GM12874 (cell line): ENCODE measurements at regions not wholly inside any gene's neighbourhood (a gene's known extent, or its start where the extent isn't known, plus 50 kb on each side); places are given as distances from the start of the nearest gene placed in this dataset.

Experiments
- CTCF ChIP-seq: IDR thresholded peaks from 2 replicates; pipeline ENCODE4 v1.5.1; 2011; ENCODE audit warnings: low read depth, mild to moderate bottlenecking, control low read depth, low read length, moderate library complexity; ENCODE audit not compliant: insufficient read depth

- TF ChIP-seq CTCF = no peak
Measured at GRCh38 chr9:1550636-1551035, 464.5 kb upstream of the SMARCA2 start.

DNA sequence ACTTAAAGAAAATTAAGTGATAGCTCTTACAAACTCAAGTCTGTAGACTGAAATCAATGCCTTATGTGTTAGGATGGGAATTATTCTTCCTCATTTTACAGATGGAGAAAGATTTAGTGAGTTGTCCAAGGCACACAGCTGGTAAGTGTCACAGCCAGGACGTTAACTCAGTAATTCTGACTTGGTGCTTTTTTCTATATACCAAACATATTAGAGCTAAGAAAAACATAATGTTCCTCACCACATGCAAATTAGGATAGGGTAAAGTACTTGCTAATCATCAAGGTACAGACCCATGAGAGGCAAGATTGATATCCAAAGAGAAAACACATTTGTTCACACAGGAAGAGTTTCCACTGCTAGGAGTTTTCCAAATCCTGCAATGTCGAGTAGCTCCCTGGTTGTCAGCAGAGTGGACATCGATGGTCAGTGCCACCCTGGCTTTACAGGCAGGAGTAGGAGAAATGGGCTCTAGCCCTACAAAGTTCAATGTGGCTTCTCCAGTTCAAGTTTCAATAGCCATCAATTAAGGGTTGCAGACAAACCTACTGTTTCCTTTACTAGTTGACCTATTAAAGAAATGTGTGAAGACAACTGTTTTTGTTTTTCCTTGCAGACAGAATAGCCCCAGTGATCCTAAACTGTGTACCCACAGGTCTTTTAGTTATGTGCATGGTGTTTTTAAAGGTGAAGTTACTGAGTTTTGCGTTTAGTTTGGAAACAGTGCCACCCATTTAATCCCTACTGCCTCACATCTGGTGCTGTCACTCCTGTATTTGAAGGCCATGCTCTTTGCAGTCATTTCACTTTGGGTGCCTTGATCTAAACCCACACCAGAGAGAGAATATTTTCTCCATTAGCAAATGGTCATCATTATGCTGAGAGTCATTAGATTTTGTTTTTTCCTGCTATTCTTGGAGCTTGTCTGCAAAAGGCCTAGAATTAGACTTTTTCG lies 460.8 kb upstream of the SMARCA2 start:
- TF ChIP-seq CTCF = no peak

DNA sequence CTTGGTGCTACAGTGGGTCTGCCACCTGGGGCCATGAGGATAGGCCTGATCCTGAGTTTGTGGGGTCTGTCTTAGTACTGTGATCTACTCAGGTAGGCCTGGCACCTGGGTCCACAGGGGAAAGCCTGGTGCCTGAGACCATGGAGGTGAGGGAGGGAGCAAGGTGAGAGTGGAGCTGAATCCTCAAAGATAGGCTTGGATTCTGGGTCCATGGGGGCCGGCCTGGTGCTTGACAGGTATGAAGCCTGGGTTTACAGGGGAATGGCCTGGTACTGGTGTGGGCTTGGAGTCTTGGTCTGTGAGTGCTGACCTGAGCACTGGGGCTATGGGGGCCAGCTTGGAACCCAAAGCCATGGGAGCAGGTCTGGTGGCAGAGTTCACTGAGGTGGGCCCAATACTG lies 439.2 kb upstream of the SMARCA2 start:
- no peak for TF ChIP-seq CTCF

DNA sequence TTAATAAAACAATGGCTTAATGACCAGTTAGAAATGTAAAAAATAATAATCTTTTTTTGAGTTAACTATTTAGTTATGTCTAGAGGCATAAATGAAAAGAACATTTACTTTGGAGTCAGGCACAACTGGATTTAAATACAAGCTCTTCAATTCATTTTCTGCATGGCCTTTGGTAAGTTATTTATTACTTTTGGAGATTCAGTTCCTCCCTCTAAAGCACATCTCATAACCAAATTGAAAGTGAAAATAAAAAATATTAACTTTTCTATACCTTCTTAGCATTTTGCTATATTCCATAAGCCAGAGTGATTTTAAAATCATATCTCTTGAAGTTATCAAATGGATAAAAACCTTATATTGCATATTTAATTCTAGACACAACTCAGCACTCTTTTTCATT lies 434.9 kb upstream of the SMARCA2 start:
- TF ChIP-seq CTCF = no peak

GRCh38 chr9:1581926-1582325 lies 433.2 kb upstream of the SMARCA2 start:
- no peak for TF ChIP-seq CTCF

DNA sequence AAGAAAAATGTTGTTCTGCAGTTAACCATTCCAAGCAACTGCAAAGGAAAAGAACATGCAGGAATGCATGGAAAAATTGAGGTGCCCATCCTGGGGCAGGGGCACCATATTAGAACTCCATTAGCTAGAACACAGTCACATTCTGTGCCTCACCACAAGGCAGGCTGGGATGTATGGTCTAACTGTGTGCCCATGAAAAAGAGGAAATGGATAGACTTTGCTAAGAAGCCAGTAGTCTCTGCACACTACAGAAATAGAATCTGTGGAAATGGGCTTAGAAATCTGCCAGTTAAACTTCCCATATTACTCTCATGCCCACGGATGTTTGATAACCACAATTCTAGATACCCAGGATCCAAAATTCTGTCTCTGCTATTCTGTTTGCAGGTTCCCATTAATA lies 423.8 kb upstream of the SMARCA2 start:
- no peak for TF ChIP-seq CTCF

DNA sequence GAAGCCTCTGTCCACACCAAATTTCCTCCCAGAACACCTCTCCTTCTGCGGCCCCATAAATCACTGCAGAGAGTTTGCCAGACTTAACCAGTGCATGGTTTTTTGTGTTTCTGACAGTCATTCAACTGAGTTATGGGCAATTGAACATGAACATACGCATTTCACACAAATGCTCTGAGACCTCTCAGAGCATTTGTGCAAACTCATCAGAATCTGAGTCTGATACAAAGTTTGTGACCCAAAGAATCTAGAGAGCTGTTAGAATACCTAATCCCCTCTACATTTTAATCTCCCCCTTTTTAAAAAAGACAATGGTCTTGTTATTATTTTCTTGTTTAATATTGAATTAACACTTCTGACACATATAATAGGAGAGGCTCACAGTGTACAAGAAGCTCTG lies 416.9 kb upstream of the SMARCA2 start:
- no peak for TF ChIP-seq CTCF
